ENCODE measurements at regions not wholly inside any gene's neighbourhood (a gene's known extent, or its start where the extent isn't known, plus 50 kb on each side); places are given as distances from the start of the nearest gene placed in this dataset.
A peak's percentile ranks its signal among the peaks of the same experiment; 100 is the strongest.

DNA sequence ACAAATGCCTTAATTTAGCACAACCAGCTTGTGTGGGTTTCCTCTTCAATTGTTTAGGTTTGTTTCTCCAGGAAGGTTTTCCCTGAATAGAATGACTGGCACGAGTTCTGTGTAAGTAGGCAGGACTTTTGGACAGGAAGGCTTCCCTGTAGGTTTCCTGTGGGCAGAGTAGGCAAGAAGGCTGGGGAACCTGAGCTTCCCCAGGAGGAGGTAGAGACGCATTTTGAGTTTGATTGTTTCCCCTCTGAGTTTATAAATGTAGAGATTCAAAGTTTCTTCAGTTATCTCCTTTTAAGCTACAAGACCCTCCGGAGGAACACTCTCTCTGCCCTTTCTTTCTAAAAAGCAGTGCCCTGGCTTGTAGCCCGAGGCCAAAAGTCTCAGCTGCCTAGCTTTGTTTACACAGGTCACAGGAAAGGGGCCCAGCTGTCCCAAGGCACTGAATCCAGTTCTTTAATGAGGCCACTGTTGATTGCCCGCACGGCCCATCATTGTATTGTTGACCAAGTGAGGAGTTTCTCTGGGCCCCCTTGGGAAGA, 66.6 kb upstream of the RDX start:
- in situ Hi-C loops (cut with MboI; ENCODE audit: low pct_unique_long_range_greater_than_20kb, low sequenced_read_pairs, unreplicated experiment) = loop anchor here (25.0 kb wide), 1 partner anchor 401 kb away; no protein-coding TSS in a partner anchor

DNA sequence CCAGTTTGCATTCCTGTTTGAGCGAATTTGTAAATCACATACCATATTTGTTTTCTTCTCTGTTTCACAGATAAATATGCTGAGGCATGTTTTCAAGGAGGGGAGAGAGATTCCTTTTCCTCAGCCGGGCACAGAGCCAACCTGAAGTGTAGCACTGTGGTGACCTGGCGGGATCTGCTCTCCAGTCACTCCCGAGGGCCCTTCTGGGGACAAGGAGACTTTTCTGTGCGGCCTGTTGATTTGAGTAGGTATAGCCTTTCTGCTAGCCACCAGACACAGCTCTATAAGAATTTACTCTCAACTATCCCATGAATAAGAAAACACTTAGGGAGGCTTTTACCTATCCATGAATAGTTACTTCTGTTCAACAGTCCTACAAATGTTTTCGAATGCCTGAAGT, 63.5 kb upstream of the FDX1 start:
- in situ Hi-C loops (cut with MboI; ENCODE audit: low pct_unique_long_range_greater_than_20kb, low sequenced_read_pairs, unreplicated experiment) = loop anchor here (25.0 kb wide), 1 partner anchor 404 kb away; no protein-coding TSS in a partner anchor
- no peak for DNase-seq (ENCODE audit: low spot score)
- TF ChIP-seq, protein P1, sequence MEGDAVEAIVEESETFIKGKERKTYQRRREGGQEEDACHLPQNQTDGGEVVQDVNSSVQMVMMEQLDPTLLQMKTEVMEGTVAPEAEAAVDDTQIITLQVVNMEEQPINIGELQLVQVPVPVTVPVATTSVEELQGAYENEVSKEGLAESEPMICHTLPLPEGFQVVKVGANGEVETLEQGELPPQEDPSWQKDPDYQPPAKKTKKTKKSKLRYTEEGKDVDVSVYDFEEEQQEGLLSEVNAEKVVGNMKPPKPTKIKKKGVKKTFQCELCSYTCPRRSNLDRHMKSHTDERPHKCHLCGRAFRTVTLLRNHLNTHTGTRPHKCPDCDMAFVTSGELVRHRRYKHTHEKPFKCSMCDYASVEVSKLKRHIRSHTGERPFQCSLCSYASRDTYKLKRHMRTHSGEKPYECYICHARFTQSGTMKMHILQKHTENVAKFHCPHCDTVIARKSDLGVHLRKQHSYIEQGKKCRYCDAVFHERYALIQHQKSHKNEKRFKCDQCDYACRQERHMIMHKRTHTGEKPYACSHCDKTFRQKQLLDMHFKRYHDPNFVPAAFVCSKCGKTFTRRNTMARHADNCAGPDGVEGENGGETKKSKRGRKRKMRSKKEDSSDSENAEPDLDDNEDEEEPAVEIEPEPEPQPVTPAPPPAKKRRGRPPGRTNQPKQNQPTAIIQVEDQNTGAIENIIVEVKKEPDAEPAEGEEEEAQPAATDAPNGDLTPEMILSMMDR (IDR thresholded peaks at IDR 0.05; ENCODE audit: extremely low read depth, insufficient read depth, missing control alignments) = no peak

More for the DNA sequence above, 66.6 kb upstream of the RDX start:
- TF ChIP-seq, protein P1 (IDR thresholded peaks at IDR 0.05; ENCODE audit: extremely low read depth, insufficient read depth, missing control alignments) = no peak
- no peak for DNase-seq (ENCODE audit: low spot score)

DNA sequence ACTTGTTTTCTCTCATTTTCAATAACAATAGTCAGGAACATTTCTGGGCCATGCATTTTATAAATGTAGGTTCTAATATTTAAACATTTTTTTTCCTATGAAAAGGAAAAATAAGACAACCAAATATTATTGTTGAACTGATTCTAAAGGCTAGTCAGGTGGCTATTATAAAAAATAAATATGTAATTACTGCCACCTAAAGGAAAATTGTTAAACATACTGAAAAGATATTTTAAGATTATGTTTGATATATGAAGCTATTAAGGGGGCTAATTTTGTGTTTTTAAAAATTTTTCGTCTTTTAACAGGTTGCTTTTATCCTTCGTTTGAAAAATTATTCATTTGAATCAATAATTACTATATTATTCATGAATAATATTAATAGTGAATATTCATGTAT, 62.2 kb upstream of the FDX1 start:
- no peak for DNase-seq (ENCODE audit: low spot score)
- in situ Hi-C loops (cut with MboI; ENCODE audit: low pct_unique_long_range_greater_than_20kb, low sequenced_read_pairs, unreplicated experiment) = loop anchor here (25.0 kb wide), 1 partner anchor 405 kb away; no protein-coding TSS in a partner anchor
- TF ChIP-seq, protein P1 (IDR thresholded peaks at IDR 0.05; ENCODE audit: extremely low read depth, insufficient read depth, missing control alignments) = peak; percentile 6

DNA sequence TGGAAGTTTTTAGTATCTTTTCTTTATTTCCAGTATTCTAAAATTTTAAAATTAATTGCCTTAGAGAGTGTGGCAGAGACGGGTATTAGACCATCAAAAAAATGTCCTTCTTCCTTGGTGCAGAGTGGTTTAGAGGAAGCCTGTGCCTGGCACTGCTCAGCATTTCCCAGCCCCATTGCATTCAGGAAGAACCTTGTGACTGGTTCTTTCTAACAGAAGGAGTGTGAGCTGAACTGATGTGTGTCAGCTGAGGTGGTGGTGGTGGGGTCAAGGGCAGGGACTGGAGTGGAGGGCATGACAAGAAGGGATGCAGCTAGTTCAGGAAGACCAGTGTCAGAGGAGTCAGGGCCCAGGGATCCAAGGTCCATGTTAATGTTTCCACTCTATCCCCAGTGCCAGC, 58.7 kb upstream of the FDX1 start:
- TF ChIP-seq, protein P1 (IDR thresholded peaks at IDR 0.05; ENCODE audit: extremely low read depth, insufficient read depth, missing control alignments) = no peak
- in situ Hi-C loops (cut with MboI; ENCODE audit: low pct_unique_long_range_greater_than_20kb, low sequenced_read_pairs, unreplicated experiment) = loop anchor here (5.0 to 25.0 kb wide), 2 partner anchors 169 to 409 kb away; no protein-coding TSS in a partner anchor

DNA sequence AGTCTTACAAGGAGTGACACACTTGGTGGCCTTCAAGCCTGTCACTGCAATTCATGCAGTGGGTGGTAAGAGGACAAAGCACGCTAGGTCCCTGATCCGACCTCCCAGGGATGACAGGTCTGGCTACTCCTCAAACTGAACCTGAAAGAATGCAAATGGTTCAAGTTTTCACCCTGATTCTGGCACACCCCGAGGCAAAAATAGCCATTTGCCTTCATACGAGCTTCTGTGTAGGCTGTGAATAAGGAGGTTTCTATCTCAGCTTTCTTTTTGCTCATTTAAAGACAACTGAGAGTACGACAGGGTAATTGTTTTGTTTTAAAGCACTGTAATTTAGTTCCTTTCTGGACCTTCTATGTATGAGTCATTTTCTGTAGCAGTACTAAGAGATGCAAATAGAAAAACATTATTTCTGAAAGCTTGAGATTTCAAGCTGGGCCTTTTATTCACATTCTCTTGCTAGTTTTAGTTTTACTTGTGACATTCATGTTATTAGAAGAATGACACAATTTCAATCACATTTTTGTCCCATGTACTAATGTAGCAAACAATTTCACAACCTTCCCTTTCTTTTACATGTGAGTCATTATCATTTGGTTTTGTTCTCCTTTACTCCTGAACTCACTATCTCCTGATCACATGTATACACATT, 56.6 kb upstream of the FDX1 start:
- in situ Hi-C loops (cut with MboI; ENCODE audit: low pct_unique_long_range_greater_than_20kb, low sequenced_read_pairs, unreplicated experiment) = loop anchor here (5.0 to 25.0 kb wide), 2 partner anchors 171 to 411 kb away; no protein-coding TSS in a partner anchor
- DNase-seq (ENCODE audit: low spot score) = peak; percentile 69
- TF ChIP-seq, protein P1 (IDR thresholded peaks at IDR 0.05; ENCODE audit: extremely low read depth, insufficient read depth, missing control alignments) = no peak

More for the DNA sequence above, 58.7 kb upstream of the FDX1 start:
- DNase-seq (ENCODE audit: low spot score) = no peak

DNA sequence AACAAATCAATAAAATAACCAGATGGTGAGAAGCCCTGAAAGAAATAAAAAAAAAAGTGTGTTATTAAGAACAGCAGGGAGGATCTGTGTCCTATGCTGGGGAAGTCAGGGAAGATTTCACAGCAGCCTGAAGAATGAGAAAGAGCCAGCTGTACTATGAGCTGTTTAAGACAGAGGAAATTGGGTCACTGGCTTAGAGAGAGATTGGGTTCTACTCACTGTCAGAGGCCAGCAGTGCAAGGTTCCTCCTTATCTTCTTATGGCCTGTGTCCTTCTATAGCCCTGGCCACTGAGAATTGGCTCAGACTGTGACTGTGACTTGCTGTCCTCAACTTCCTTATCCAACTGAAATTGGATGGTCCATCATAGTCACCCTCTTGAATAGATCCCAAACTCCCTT, 54.8 kb upstream of the FDX1 start:
- in situ Hi-C loops (cut with MboI; ENCODE audit: low pct_unique_long_range_greater_than_20kb, low sequenced_read_pairs, unreplicated experiment) = loop anchor here (5.0 to 25.0 kb wide), 2 partner anchors 173 to 413 kb away; no protein-coding TSS in a partner anchor
- no peak for DNase-seq (ENCODE audit: low spot score)
- TF ChIP-seq, protein P1 (IDR thresholded peaks at IDR 0.05; ENCODE audit: extremely low read depth, insufficient read depth, missing control alignments) = no peak
